ENCODE measurements at regions not wholly inside any gene's neighbourhood (a gene's known extent, or its start where the extent isn't known, plus 50 kb on each side); places are given as distances from the start of the nearest gene placed in this dataset.

GRCh38 chr3:5531741-5532290 is 344.3 kb downstream of the EDEM1 start:
- no peak overlapping the region for H3K27ac Mint-ChIP-seq
- H3K9me3 ChIP-seq (ENCODE audit: control insufficient read depth in 2 of 2, low read length in 2 of 2), result no peaks in the 10 kb centered on the region
- H3K27ac ChIP-seq (ENCODE audit: insufficient read depth, low read length, poor library complexity, severe bottlenecking), result no peak overlapping the region
- H3K27me3 Mint-ChIP-seq, result peaks cover 6% of the 10 kb centered on the region
- no peak overlapping the region for H3K4me3 ChIP-seq (ENCODE audit: low read depth, low read length)
- no peaks in the 10 kb centered on the region for H3K36me3 Mint-ChIP-seq
- ATAC-seq (ENCODE audit: low read depth in 2 of 2), result no peak
- no peaks in the 10 kb centered on the region for H3K4me1 Mint-ChIP-seq
- H3K36me3 ChIP-seq (ENCODE audit: control insufficient read depth, insufficient read depth, low read length), result no peaks in the 10 kb centered on the region
- H3K4me3 Mint-ChIP-seq, result no peak overlapping the region
- H3K9me3 Mint-ChIP-seq, result peaks cover 0 to 21% (median 7%) of the 10 kb centered on the region in 7 donors
- no peak for DNase-seq
- H3K4me1 ChIP-seq (ENCODE audit: control insufficient read depth, insufficient read depth, low read length, poor library complexity, severe bottlenecking), result no peaks in the 10 kb centered on the region
- no peaks in the 10 kb centered on the region for H3K27me3 ChIP-seq (ENCODE audit: control insufficient read depth, insufficient read depth, low read length)

GRCh38 chr3:5540532-5540931 is 353.0 kb downstream of the EDEM1 start:
- H3K36me3 Mint-ChIP-seq, result no peaks in the 10 kb centered on the region
- no peak overlapping the region for H3K27ac ChIP-seq (ENCODE audit: insufficient read depth, low read length, poor library complexity, severe bottlenecking)
- no peak overlapping the region for H3K4me3 Mint-ChIP-seq
- no peak overlapping the region for H3K27ac Mint-ChIP-seq
- no peaks in the 10 kb centered on the region for H3K27me3 Mint-ChIP-seq
- H3K36me3 ChIP-seq (ENCODE audit: control insufficient read depth, insufficient read depth, low read length), result no peaks in the 10 kb centered on the region
- peaks cover 0 to 9% (median 2%) of the 10 kb centered on the region in 7 donors for H3K9me3 Mint-ChIP-seq
- no peaks in the 10 kb centered on the region for H3K27me3 ChIP-seq (ENCODE audit: control insufficient read depth, insufficient read depth, low read length)
- no peak for DNase-seq
- no peak overlapping the region for H3K4me3 ChIP-seq (ENCODE audit: low read depth, low read length)
- ATAC-seq (ENCODE audit: low read depth in 2 of 2), result no peak
- H3K9me3 ChIP-seq (ENCODE audit: control insufficient read depth in 2 of 2, low read length in 2 of 2), result peaks cover 3 to 8% of the 10 kb centered on the region in 2 experiments
- H3K4me1 ChIP-seq (ENCODE audit: control insufficient read depth, insufficient read depth, low read length, poor library complexity, severe bottlenecking), result no peaks in the 10 kb centered on the region
- no peaks in the 10 kb centered on the region for H3K4me1 Mint-ChIP-seq

DNA sequence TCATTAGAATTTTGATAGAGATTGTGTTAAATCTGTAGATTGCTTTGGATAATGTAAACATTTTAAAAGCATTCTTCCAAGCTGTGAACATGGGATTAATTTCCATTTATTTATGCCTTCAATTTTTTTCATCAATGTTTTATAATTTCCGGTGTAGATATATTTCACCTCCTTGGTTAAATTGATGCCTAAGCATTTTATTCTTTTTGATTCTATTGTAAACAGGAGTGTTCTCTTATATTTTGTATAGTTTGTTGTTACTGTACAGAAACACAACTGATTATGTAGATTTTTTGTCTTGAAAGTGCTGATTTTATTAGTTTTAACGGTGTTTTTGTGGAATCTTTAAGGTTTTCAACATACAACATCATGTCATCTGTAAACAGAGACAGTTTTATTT is 355.0 kb downstream of the EDEM1 start:
- no peaks in the 10 kb centered on the region for H3K36me3 ChIP-seq (ENCODE audit: control insufficient read depth, insufficient read depth, low read length)
- no peaks in the 10 kb centered on the region for H3K36me3 Mint-ChIP-seq
- no peak overlapping the region for H3K4me3 ChIP-seq (ENCODE audit: low read depth, low read length)
- ATAC-seq (ENCODE audit: low read depth in 2 of 2), result no peak
- peaks cover 10 to 14% of the 10 kb centered on the region in 2 experiments for H3K9me3 ChIP-seq (ENCODE audit: control insufficient read depth in 2 of 2, low read length in 2 of 2)
- no peak for DNase-seq
- H3K4me1 ChIP-seq (ENCODE audit: control insufficient read depth, insufficient read depth, low read length, poor library complexity, severe bottlenecking), result no peaks in the 10 kb centered on the region
- H3K27me3 Mint-ChIP-seq, result no peaks in the 10 kb centered on the region
- H3K4me3 Mint-ChIP-seq, result no peak overlapping the region
- no peak overlapping the region for H3K27ac Mint-ChIP-seq
- no peaks in the 10 kb centered on the region for H3K27me3 ChIP-seq (ENCODE audit: control insufficient read depth, insufficient read depth, low read length)
- no peaks in the 10 kb centered on the region for H3K4me1 Mint-ChIP-seq
- H3K27ac ChIP-seq (ENCODE audit: insufficient read depth, low read length, poor library complexity, severe bottlenecking), result no peak overlapping the region
- H3K9me3 Mint-ChIP-seq, result peaks cover 0 to 20% (median 7%) of the 10 kb centered on the region in 7 donors

DNA sequence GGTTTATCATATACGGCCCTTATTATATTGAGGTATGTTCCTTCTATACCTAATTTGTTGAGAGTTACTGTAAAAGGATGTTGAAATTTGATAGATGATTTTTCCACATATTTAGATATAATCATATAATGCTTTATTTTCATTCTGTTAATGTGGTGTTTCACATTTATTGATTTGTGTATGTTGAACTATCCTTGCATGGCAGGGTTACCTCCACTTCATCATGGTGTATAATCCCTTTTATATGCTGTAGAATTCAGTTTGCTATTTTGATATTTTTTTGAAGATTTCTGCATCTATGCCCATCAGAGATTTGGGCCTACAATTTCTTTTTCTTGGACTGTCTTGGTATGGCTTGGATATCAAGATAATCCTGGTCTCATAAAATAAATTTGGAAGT is 355.5 kb downstream of the EDEM1 start:
- Mint-ChIP-seq H3K27ac (no peak overlapping the region), H3K27me3 (no peaks in the 10 kb centered on the region), H3K4me1 (no peaks in the 10 kb centered on the region), H3K9me3 (peaks cover 0 to 20% (median 7%) of the 10 kb centered on the region in 7 donors), H3K4me3 (no peak overlapping the region), H3K36me3 (no peaks in the 10 kb centered on the region)
- H3K36me3 ChIP-seq (ENCODE audit: control insufficient read depth, insufficient read depth, low read length), result no peaks in the 10 kb centered on the region
- ATAC-seq (ENCODE audit: low read depth in 2 of 2) (no peak), DNase-seq (no peak)
- no peak overlapping the region for H3K27ac ChIP-seq (ENCODE audit: insufficient read depth, low read length, poor library complexity, severe bottlenecking)
- no peaks in the 10 kb centered on the region for H3K27me3 ChIP-seq (ENCODE audit: control insufficient read depth, insufficient read depth, low read length)
- peaks cover 10 to 14% of the 10 kb centered on the region in 2 experiments for H3K9me3 ChIP-seq (ENCODE audit: control insufficient read depth in 2 of 2, low read length in 2 of 2)
- H3K4me1 ChIP-seq (ENCODE audit: control insufficient read depth, insufficient read depth, low read length, poor library complexity, severe bottlenecking), result no peaks in the 10 kb centered on the region
- no peak overlapping the region for H3K4me3 ChIP-seq (ENCODE audit: low read depth, low read length)

GRCh38 chr3:5545719-5546118 is 358.2 kb downstream of the EDEM1 start:
- Mint-ChIP-seq H3K4me3 (no peak overlapping the region), H3K27me3 (no peaks in the 10 kb centered on the region), H3K36me3 (no peaks in the 10 kb centered on the region), H3K27ac (no peak overlapping the region), H3K9me3 (peaks cover 0 to 21% (median 12%) of the 10 kb centered on the region in 7 donors), H3K4me1 (no peaks in the 10 kb centered on the region)
- H3K9me3 ChIP-seq (ENCODE audit: control insufficient read depth in 2 of 2, low read length in 2 of 2), result peaks cover 10 to 14% of the 10 kb centered on the region in 2 experiments
- no peaks in the 10 kb centered on the region for H3K36me3 ChIP-seq (ENCODE audit: control insufficient read depth, insufficient read depth, low read length)
- H3K4me1 ChIP-seq (ENCODE audit: control insufficient read depth, insufficient read depth, low read length, poor library complexity, severe bottlenecking), result no peaks in the 10 kb centered on the region
- no peak overlapping the region for H3K4me3 ChIP-seq (ENCODE audit: low read depth, low read length)
- H3K27me3 ChIP-seq (ENCODE audit: control insufficient read depth, insufficient read depth, low read length), result no peaks in the 10 kb centered on the region
- no peak for ATAC-seq (ENCODE audit: low read depth in 2 of 2)
- H3K27ac ChIP-seq (ENCODE audit: insufficient read depth, low read length, poor library complexity, severe bottlenecking), result no peak overlapping the region
- no peak for DNase-seq

GRCh38 chr3:5553203-5553602 is 365.7 kb downstream of the EDEM1 start:
- H3K4me1 Mint-ChIP-seq, result no peaks in the 10 kb centered on the region
- no peaks in the 10 kb centered on the region for H3K27me3 ChIP-seq (ENCODE audit: control insufficient read depth, insufficient read depth, low read length)

GRCh38 chr3:5554245-5554747 is 366.8 kb downstream of the EDEM1 start:
- Mint-ChIP-seq H3K27ac (no peak overlapping the region), H3K4me1 (no peaks in the 10 kb centered on the region), H3K27me3 (no peaks in the 10 kb centered on the region), H3K4me3 (no peak overlapping the region), H3K9me3 (peaks cover 0 to 6% (median 3%) of the 10 kb centered on the region in 7 donors), H3K36me3 (no peaks in the 10 kb centered on the region)
- ATAC-seq (ENCODE audit: low read depth in 2 of 2), result no peak
- H3K27me3 ChIP-seq (ENCODE audit: control insufficient read depth, insufficient read depth, low read length), result no peaks in the 10 kb centered on the region
- H3K36me3 ChIP-seq (ENCODE audit: control insufficient read depth, insufficient read depth, low read length), result no peaks in the 10 kb centered on the region
- DNase-seq, result no peak
- H3K4me3 ChIP-seq (ENCODE audit: low read depth, low read length), result no peak overlapping the region
- no peak overlapping the region for H3K27ac ChIP-seq (ENCODE audit: insufficient read depth, low read length, poor library complexity, severe bottlenecking)
- H3K9me3 ChIP-seq (ENCODE audit: control insufficient read depth in 2 of 2, low read length in 2 of 2), result no peaks in the 10 kb centered on the region
- H3K4me1 ChIP-seq (ENCODE audit: control insufficient read depth, insufficient read depth, low read length, poor library complexity, severe bottlenecking), result no peaks in the 10 kb centered on the region

More at GRCh38 chr3:5553203-5553602, 365.7 kb downstream of the EDEM1 start:
- no peak overlapping the region for H3K27ac Mint-ChIP-seq
- no peak overlapping the region for H3K4me3 ChIP-seq (ENCODE audit: low read depth, low read length)
- ATAC-seq (ENCODE audit: low read depth in 2 of 2) (no peak), DNase-seq (no peak)
- no peaks in the 10 kb centered on the region for H3K9me3 ChIP-seq (ENCODE audit: control insufficient read depth in 2 of 2, low read length in 2 of 2)
- no peaks in the 10 kb centered on the region for H3K36me3 ChIP-seq (ENCODE audit: control insufficient read depth, insufficient read depth, low read length)
- no peaks in the 10 kb centered on the region for H3K36me3 Mint-ChIP-seq
- no peak overlapping the region for H3K27ac ChIP-seq (ENCODE audit: insufficient read depth, low read length, poor library complexity, severe bottlenecking)
- H3K27me3 Mint-ChIP-seq, result no peaks in the 10 kb centered on the region
- H3K9me3 Mint-ChIP-seq, result peaks cover 0 to 12% (median 3%) of the 10 kb centered on the region in 7 donors
- no peaks in the 10 kb centered on the region for H3K4me1 ChIP-seq (ENCODE audit: control insufficient read depth, insufficient read depth, low read length, poor library complexity, severe bottlenecking)
- H3K4me3 Mint-ChIP-seq, result no peak overlapping the region

- ATAC-seq (ENCODE audit: low read depth in 2 of 2) (no peak), DNase-seq (no peak)
- Mint-ChIP-seq H3K36me3 (no peaks in the 10 kb centered on the region), H3K27me3 (no peaks in the 10 kb centered on the region), H3K4me1 (no peaks in the 10 kb centered on the region), H3K9me3 (peaks cover 0 to 10% (median 4%) of the 10 kb centered on the region in 7 donors), H3K27ac (no peak overlapping the region), H3K4me3 (no peak overlapping the region)
- Histone ChIP-seq H3K27ac (ENCODE audit: insufficient read depth, low read length, poor library complexity, severe bottlenecking) (no peak overlapping the region), H3K4me3 (ENCODE audit: low read depth, low read length) (no peak overlapping the region), H3K4me1 (ENCODE audit: control insufficient read depth, insufficient read depth, low read length, poor library complexity, severe bottlenecking) (no peaks in the 10 kb centered on the region), H3K9me3 (ENCODE audit: control insufficient read depth in 2 of 2, low read length in 2 of 2) (no peaks in the 10 kb centered on the region), H3K27me3 (ENCODE audit: control insufficient read depth, insufficient read depth, low read length) (no peaks in the 10 kb centered on the region), H3K36me3 (ENCODE audit: control insufficient read depth, insufficient read depth, low read length) (no peaks in the 10 kb centered on the region)
These were observed 372.7 kb downstream of the EDEM1 start for GRCh38 chr3:5560199-5560598.

Measured in CD4-positive, CD25-positive, alpha-beta regulatory T cell (primary cell).